Thyroid gland (tissue), 4 donors: ENCODE measurements at regions not wholly inside any gene's neighbourhood (a gene's known extent, or its start where the extent isn't known, plus 50 kb on each side); places are given as distances from the start of the nearest gene placed in this dataset.

Experiments
- POLR2A ChIP-seq, 2 donors: fragments of 450-650 bp; IDR thresholded peaks; one replicate each; pipeline ENCODE4 v1.6.1; 2017; ENCODE audit warnings: antibody characterized with exemption in 2 of 2, mild to moderate bottlenecking in 2 of 2, moderate library complexity in 1 of 2
- TF ChIP-seq, protein P1 (sequence below), 6 experiments: fragments of 200-600 bp in 3 of 6; fragments of 450-650 bp in 3 of 6; sonication (generic) in 3 of 6; IDR thresholded peaks; one replicate each; pipeline ENCODE4 v1.5.1; 2016 to 2019; ENCODE audit warnings: antibody characterized with exemption in 6 of 6, mild to moderate bottlenecking in 2 of 6, inconsistent platforms in 1 of 6, moderate library complexity in 1 of 6

DNA sequence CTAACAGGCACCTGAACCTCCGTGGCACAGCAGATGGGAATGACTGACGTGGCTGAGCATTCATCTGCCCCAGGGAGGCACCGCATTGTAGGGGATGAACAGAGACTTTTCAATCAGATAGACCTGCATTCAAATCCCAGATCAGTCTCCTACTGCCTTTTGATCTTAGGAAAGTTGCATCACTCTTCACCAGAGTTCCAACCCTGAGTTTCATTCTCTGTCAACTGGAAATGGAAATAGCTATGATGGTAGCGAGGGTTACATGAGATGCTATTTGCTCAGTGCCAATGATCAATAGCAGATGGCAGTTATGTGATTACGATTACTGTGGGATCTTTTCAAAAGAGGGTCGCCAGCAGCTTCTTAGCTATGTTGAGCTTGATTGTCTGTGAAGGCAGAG lies 189.3 kb upstream of the RFC3 start:
- TF ChIP-seq, protein P1, sequence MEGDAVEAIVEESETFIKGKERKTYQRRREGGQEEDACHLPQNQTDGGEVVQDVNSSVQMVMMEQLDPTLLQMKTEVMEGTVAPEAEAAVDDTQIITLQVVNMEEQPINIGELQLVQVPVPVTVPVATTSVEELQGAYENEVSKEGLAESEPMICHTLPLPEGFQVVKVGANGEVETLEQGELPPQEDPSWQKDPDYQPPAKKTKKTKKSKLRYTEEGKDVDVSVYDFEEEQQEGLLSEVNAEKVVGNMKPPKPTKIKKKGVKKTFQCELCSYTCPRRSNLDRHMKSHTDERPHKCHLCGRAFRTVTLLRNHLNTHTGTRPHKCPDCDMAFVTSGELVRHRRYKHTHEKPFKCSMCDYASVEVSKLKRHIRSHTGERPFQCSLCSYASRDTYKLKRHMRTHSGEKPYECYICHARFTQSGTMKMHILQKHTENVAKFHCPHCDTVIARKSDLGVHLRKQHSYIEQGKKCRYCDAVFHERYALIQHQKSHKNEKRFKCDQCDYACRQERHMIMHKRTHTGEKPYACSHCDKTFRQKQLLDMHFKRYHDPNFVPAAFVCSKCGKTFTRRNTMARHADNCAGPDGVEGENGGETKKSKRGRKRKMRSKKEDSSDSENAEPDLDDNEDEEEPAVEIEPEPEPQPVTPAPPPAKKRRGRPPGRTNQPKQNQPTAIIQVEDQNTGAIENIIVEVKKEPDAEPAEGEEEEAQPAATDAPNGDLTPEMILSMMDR (IDR thresholded peaks at IDR 0.05), result no peak
- TF ChIP-seq POLR2A (IDR thresholded peaks at IDR 0.05), result no peak
